IPS-20b (cell line): ENCODE measurements at regions not wholly inside any gene's neighbourhood (a gene's known extent, or its start where the extent isn't known, plus 50 kb on each side); places are given as distances from the start of the nearest gene placed in this dataset.

ENCODE experiments used
- H3K27ac ChIP-seq: one replicate; pipeline ENCODE4 v1.5.1; 2013; ENCODE audit warnings: low read length
- H3K27me3 ChIP-seq: 2 replicates; pipeline ENCODE4 v1.6.1; 2013; ENCODE audit warnings: mild to moderate bottlenecking, low read length, inconsistent platforms; ENCODE audit not compliant: insufficient read depth
- H3K36me3 ChIP-seq: 2 replicates; pipeline ENCODE4 v1.6.1; 2013; ENCODE audit warnings: low read depth, mild to moderate bottlenecking, inconsistent platforms, low read length, moderate library complexity; ENCODE audit not compliant: insufficient read depth
- H3K4me1 ChIP-seq: 2 replicates; pipeline ENCODE4 v1.6.1; 2013; ENCODE audit warnings: mild to moderate bottlenecking, control low read depth, inconsistent platforms, low read length, moderate library complexity; ENCODE audit not compliant: insufficient read depth
- H3K4me3 ChIP-seq: 2 replicates; pipeline ENCODE4 v1.5.1; 2013; ENCODE audit warnings: mild to moderate bottlenecking, low read length, inconsistent platforms
- H3K9ac ChIP-seq: 2 replicates; pipeline ENCODE4 v1.6.1; 2013; ENCODE audit warnings: low read depth, mild to moderate bottlenecking, inconsistent platforms, low read length, moderate library complexity
- H3K9me3 ChIP-seq: 2 replicates; pipeline ENCODE4 v1.6.1; 2013; ENCODE audit warnings: mild to moderate bottlenecking, low read depth, low read length, inconsistent platforms; ENCODE audit not compliant: insufficient read depth

DNA sequence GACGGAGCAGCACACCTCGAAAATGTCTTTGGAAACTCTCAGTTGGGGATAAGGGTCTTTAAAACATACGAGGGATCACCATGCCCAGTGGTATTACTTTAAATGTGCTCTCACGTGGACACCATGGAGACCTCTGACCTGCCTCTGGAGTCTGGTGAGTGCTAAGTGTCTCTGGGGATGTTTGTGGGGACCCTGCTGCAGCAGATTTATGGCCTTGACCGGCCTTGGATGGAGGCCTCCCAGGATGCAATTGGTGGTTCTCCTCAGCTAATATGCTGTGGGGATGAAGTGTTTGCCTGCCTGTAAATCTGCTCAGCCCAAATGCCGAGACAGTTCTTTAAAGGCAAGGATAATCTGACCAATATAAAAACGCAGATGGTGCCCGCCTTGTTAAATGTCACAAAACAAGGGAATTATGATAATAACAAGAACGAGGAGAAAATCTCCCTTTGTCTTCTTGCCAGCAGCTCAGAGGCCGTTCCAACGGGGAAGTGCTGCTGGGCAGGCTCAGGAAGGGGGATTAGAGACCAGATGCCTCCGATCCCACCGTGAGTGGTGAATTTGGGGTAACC, 154.4 kb downstream of the ABCC12 start:
- H3K9ac ChIP-seq: no peak overlapping the region
- no peaks in the 10 kb centered on the region for H3K27me3 ChIP-seq
- H3K4me3 ChIP-seq: no peak overlapping the region
- H3K4me1 ChIP-seq: peaks cover 6% of the 10 kb centered on the region; the same call in 1 of the 2 replicates
- H3K27ac ChIP-seq: no peak overlapping the region
- H3K9me3 ChIP-seq: no peaks in the 10 kb centered on the region
- H3K36me3 ChIP-seq: no peaks in the 10 kb centered on the region

DNA sequence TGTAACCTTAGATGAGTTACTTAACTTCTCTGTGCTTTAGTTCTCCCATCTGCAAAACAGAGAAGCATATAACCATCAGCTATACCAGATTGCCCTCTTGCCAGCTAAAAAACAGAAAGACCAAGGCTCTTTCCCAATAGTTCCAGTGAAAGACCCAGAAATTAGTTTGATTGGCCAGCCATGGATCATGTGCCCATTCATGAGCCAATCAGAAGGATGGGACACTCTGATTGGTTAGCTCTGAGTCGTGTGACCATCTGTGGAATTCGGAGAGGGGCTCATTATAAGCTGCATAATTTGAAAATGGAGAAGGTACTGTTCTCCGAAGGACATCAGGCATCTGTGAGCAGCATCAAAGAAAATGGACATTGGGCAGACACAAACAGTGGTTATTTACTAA, 155.2 kb downstream of the ABCC12 start:
- H3K27me3 ChIP-seq: no peaks in the 10 kb centered on the region
- no peak overlapping the region for H3K9ac ChIP-seq
- peaks cover 6% of the 10 kb centered on the region; the same call in 1 of the 2 replicates for H3K4me1 ChIP-seq
- H3K27ac ChIP-seq: no peak overlapping the region
- no peaks in the 10 kb centered on the region for H3K9me3 ChIP-seq
- no peak overlapping the region for H3K4me3 ChIP-seq
- no peaks in the 10 kb centered on the region for H3K36me3 ChIP-seq

- Histone ChIP-seq H3K9me3 (no peaks in the 10 kb centered on the region), H3K4me3 (no peak overlapping the region), H3K27me3 (no peaks in the 10 kb centered on the region), H3K36me3 (no peaks in the 10 kb centered on the region), H3K9ac (no peak overlapping the region), H3K4me1 (peaks cover 6% of the 10 kb centered on the region; the same call in 1 of the 2 replicates), H3K27ac (no peak overlapping the region)
Observed at GRCh38 chr16:47999595-47999994, 156.2 kb downstream of the ABCC12 start.

DNA sequence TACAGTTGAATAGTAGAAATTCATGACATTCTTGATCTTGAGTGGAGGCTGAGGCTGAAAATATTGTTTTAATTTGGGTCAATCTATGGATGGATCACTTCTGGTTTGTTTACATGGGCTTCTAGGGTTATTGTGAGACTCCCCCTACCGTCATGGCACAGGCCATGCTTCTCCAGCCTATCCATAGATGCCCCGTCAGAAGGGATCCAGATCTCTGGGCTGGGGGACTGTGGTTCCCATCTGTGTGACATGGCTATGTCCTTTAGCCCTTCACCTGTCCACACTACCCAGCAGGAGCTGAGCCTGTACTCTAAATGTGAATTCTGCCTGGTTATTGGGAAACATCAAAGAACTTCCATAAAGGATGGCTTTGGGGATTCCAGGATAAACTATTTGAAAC, 160.4 kb downstream of the ABCC12 start:
- H3K4me3 ChIP-seq: no peak overlapping the region
- no peaks in the 10 kb centered on the region for H3K27me3 ChIP-seq
- no peak overlapping the region for H3K9ac ChIP-seq
- no peaks in the 10 kb centered on the region for H3K4me1 ChIP-seq
- no peak overlapping the region for H3K27ac ChIP-seq
- H3K9me3 ChIP-seq: peaks cover under 1% of the 10 kb centered on the region
- H3K36me3 ChIP-seq: no peaks in the 10 kb centered on the region

DNA sequence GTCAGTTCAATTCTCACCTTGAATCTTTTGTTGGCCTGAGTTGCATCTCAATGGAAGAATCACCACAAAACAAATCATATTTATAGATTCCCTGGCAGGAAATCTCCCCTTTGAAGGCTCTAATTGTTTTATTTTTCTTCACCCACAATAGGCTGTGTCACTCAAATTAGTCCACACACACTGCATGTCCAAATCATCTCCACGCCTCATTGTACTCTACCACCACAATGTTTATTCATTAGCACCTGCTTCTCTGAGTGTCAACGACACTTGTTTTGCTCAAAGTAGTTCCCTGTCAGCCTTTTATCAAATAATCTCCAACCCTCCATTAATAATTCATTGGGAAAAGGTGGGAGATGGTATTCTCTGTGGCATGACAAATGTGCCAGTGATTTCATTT, 164.3 kb downstream of the ABCC12 start:
- Histone ChIP-seq H3K4me1 (no peaks in the 10 kb centered on the region), H3K27ac (no peak overlapping the region), H3K27me3 (no peaks in the 10 kb centered on the region), H3K4me3 (no peak overlapping the region), H3K36me3 (no peaks in the 10 kb centered on the region), H3K9me3 (peaks cover 7% of the 10 kb centered on the region), H3K9ac (no peak overlapping the region)

- H3K4me3 ChIP-seq: no peak overlapping the region
- H3K27me3 ChIP-seq: no peaks in the 10 kb centered on the region
Observed at GRCh38 chr16:47990676-47991075, 165.1 kb downstream of the ABCC12 start.

DNA sequence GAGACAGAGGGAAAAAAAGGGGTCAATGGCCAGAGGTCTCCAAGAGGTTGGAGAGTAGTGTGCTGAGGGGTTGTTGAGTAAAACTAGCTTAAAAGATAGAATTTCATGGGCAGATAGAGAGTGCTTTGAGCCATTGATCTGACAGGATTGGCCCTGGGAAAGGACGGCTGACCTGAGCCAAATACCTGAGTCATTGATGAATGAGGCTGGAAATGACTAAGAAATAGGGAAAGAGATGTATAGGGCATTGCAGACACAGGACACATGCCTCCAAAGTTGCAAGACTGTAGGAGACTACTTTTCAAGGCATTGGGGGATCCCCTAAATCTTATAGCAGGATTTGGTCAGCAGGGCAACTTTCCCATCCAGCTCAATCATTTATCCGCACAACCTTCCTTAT, 168.7 kb downstream of the ABCC12 start:
- Histone ChIP-seq H3K9me3 (peaks cover 7% of the 10 kb centered on the region), H3K27ac (no peak overlapping the region), H3K4me1 (no peaks in the 10 kb centered on the region), H3K4me3 (no peak overlapping the region), H3K9ac (no peak overlapping the region), H3K27me3 (no peaks in the 10 kb centered on the region), H3K36me3 (no peaks in the 10 kb centered on the region)

More at GRCh38 chr16:47990676-47991075, 165.1 kb downstream of the ABCC12 start:
- H3K9ac ChIP-seq: no peak overlapping the region
- H3K36me3 ChIP-seq: no peaks in the 10 kb centered on the region
- H3K4me1 ChIP-seq: no peaks in the 10 kb centered on the region
- H3K9me3 ChIP-seq: peaks cover 7% of the 10 kb centered on the region
- H3K27ac ChIP-seq: no peak overlapping the region

- Histone ChIP-seq H3K27ac (no peak overlapping the region), H3K9me3 (peaks cover 7% of the 10 kb centered on the region), H3K4me1 (no peaks in the 10 kb centered on the region), H3K27me3 (no peaks in the 10 kb centered on the region), H3K36me3 (no peaks in the 10 kb centered on the region), H3K9ac (no peak overlapping the region), H3K4me3 (no peak overlapping the region)
Observed at GRCh38 chr16:47986031-47986430, 169.8 kb downstream of the ABCC12 start.

DNA sequence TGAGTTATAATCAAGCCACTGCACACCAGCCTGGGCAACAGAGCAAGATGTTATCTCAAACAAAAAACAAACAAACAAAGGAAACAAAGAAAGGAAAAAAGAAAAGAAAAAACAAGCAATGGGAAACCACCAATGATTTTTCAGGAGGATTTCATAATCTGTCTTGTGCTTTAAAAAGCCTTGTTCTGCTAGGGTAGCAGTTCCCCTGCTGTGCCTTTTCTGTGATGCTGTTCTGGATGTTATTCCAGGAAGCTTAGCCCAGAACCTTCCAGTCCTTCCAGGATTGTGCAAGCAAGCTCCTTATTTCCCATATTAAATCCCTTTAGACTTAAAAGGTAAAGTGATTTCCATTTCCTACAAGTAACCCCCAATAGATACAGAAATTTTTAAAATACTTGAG, 171.1 kb downstream of the ABCC12 start:
- Histone ChIP-seq H3K36me3 (no peaks in the 10 kb centered on the region), H3K9me3 (no peaks in the 10 kb centered on the region), H3K4me3 (no peak overlapping the region), H3K4me1 (no peaks in the 10 kb centered on the region), H3K9ac (no peak overlapping the region), H3K27me3 (no peaks in the 10 kb centered on the region), H3K27ac (no peak overlapping the region)

DNA sequence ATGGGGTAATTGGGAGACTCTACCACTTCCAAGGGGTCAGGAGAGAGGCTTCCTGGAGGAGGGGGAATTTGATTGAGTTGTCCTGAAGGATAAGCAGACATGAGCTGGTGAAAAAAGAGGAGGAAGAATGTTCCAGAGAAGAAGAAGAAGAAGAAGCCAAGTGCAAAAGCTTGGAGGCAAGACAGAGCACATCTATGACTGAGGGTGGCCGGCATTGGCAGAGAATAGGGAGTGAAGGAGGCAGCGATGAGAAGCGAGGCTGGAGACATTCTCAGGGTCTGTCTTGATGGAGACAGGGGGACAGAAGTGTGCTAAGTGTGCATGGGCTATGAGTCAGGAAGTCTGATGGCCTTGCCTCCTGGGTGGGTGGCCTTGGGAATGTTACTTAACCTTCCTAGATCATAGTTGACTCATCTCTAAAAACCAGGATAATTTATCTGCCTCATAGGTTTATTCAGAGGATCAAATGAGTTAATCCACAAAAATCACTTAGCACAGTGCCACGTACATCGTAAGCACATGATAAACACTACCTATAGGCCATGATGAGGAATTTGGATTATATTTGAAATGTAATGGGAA, 171.7 kb downstream of the ABCC12 start:
- 0 out of 2 replicates have a peak, but pooled peaks cover 1% of the 10 kb centered on the region for H3K4me1 ChIP-seq
- H3K36me3 ChIP-seq: no peaks in the 10 kb centered on the region
- no peaks in the 10 kb centered on the region for H3K27me3 ChIP-seq
- H3K9ac ChIP-seq: no peak overlapping the region
- no peak overlapping the region for H3K27ac ChIP-seq
- no peak overlapping the region for H3K4me3 ChIP-seq
- H3K9me3 ChIP-seq: no peaks in the 10 kb centered on the region

GRCh38 chr16:47980212-47980611, 175.6 kb downstream of the ABCC12 start:
- Histone ChIP-seq H3K36me3 (no peaks in the 10 kb centered on the region), H3K27ac (no peak overlapping the region), H3K9me3 (no peaks in the 10 kb centered on the region), H3K4me3 (no peak overlapping the region), H3K4me1 (0 out of 2 replicates have a peak, but pooled peaks cover 3% of the 10 kb centered on the region), H3K9ac (no peak overlapping the region), H3K27me3 (no peaks in the 10 kb centered on the region)

GRCh38 chr16:47979616-47980182, 176.1 kb downstream of the ABCC12 start:
- H3K36me3 ChIP-seq: no peaks in the 10 kb centered on the region
- no peak overlapping the region for H3K27ac ChIP-seq
- no peak overlapping the region for H3K4me3 ChIP-seq
- no peaks in the 10 kb centered on the region for H3K9me3 ChIP-seq
- no peaks in the 10 kb centered on the region for H3K27me3 ChIP-seq
- no peak overlapping the region for H3K9ac ChIP-seq
- 0 out of 2 replicates have a peak, but pooled peaks cover 3% of the 10 kb centered on the region for H3K4me1 ChIP-seq
